H1 (cell line): ENCODE measurements at regions not wholly inside any gene's neighbourhood (a gene's known extent, or its start where the extent isn't known, plus 50 kb on each side); places are given as distances from the start of the nearest gene placed in this dataset.

Experiments used
- CTCF ChIA-PET: fragments of 300-600 bp; sonication (Branson Sonifier 250); formaldehyde crosslinking; loops from one replicate; lab custom pipeline; 2021; ENCODE audit not compliant: partially characterized antibody; lab: Charles Lee
- POLR2A ChIA-PET: fragments of 300-600 bp; sonication (Branson Sonifier 250); formaldehyde crosslinking; loops from one replicate; lab custom pipeline; 2021; ENCODE audit warnings: inconsistent platforms; ENCODE audit not compliant: partially characterized antibody; lab: Charles Lee
- DNase-seq, 2 experiments: peaks; one replicate each; pipeline versions ENCODE4 v3.0.0 to v3.0.0-alpha.2; 2010 to 2022; ENCODE audit warnings: low spot score in 2 of 2, low read depth in 1 of 2, mixed read lengths in 1 of 2
- FAIRE-seq: peaks from 2 replicates; lab custom pipeline; 2011; peaks lifted over from hg19 to GRCh38; lab: Jason Lieb, UNC
- H2AFZ ChIP-seq: 2 replicates; pipeline ENCODE4 v1.8.1; 2012; ENCODE audit warnings: low read length, inconsistent platforms
- H2AK5ac ChIP-seq: 2 replicates; pipeline ENCODE4 v1.6.1; 2013; ENCODE audit warnings: low read depth, low read length
- H2BK120ac ChIP-seq: replicated peaks from 2 replicates; pipeline ENCODE3; 2013; ENCODE audit warnings: low read depth, low read length, inconsistent platforms
- H2BK12ac ChIP-seq: 2 replicates; pipeline ENCODE4 v1.6.1; 2013; ENCODE audit warnings: low read depth, low read length
- H2BK15ac ChIP-seq: 2 replicates; pipeline ENCODE4 v1.6.1; 2013; ENCODE audit warnings: low read length
- H2BK20ac ChIP-seq: 2 replicates; pipeline ENCODE4 v1.6.1; 2013; ENCODE audit warnings: low read length
- H2BK5ac ChIP-seq: 2 replicates; pipeline ENCODE4 v1.6.1; 2013; ENCODE audit warnings: low read depth, low read length
- H3K14ac ChIP-seq: 2 replicates; pipeline ENCODE4 v1.6.1; 2013; ENCODE audit warnings: inconsistent platforms; ENCODE audit not compliant: insufficient read length
- H3K18ac ChIP-seq: 2 replicates; pipeline ENCODE4 v1.6.1; 2013; ENCODE audit warnings: low read length; ENCODE audit errors: extremely low read depth
- H3K23ac ChIP-seq: 2 replicates; pipeline ENCODE4 v1.6.1; 2013; ENCODE audit warnings: inconsistent platforms; ENCODE audit not compliant: insufficient read length
- H3K23me2 ChIP-seq: 2 replicates; pipeline ENCODE4 v1.6.1; 2013; ENCODE audit warnings: low read depth, low read length
- H3K27ac ChIP-seq: 2 replicates; pipeline ENCODE4 v1.6.1; 2011; ENCODE audit warnings: low read depth, low read length, inconsistent platforms
- H3K27me3 ChIP-seq, 4 experiments: replicated peaks in 1 of 4; 1 replicate in 1 of 4; 2 replicates in 3 of 4; pipeline versions ENCODE4 v1.6.1 to v1.8.1; 2011 to 2013; ENCODE audit warnings: low read length in 3 of 4, mild to moderate bottlenecking in 3 of 4, inconsistent platforms in 2 of 4, mixed read lengths in 2 of 4, moderate library complexity in 1 of 4; ENCODE audit not compliant: control insufficient read depth in 3 of 4, insufficient read depth in 3 of 4; ENCODE audit errors: extremely low read depth in 1 of 4
- H3K36me3 ChIP-seq, 4 experiments: 2 replicates each; pipeline versions ENCODE4 v1.6.1 to v1.8.1; 2011 to 2013; ENCODE audit warnings: mild to moderate bottlenecking in 4 of 4, low read length in 3 of 4, moderate library complexity in 2 of 4, control low read depth in 1 of 4, inconsistent platforms in 1 of 4; ENCODE audit not compliant: insufficient read depth in 4 of 4, control insufficient read depth in 2 of 4
- H3K4ac ChIP-seq: replicated peaks from 2 replicates; pipeline ENCODE3; 2013; ENCODE audit warnings: low read length, low read depth, mixed read lengths, inconsistent platforms; ENCODE audit not compliant: insufficient read length
- H3K4me1 ChIP-seq, 4 experiments: replicated peaks in 1 of 4; 1 replicate in 1 of 4; 2 replicates in 3 of 4; pipeline versions ENCODE4 v1.6.1 to v1.8.1; 2011 to 2013; ENCODE audit warnings: low read length in 3 of 4, inconsistent platforms in 2 of 4, mixed read lengths in 1 of 4; ENCODE audit not compliant: insufficient read depth in 4 of 4, control insufficient read depth in 3 of 4
- H3K4me2 ChIP-seq, 2 experiments: 2 replicates each; pipeline versions ENCODE4 v1.6.1 to v1.8.1; 2011 to 2013; ENCODE audit warnings: low read depth in 2 of 2, low read length in 2 of 2, control low read depth in 1 of 2, inconsistent platforms in 1 of 2, mild to moderate bottlenecking in 1 of 2; ENCODE audit not compliant: insufficient read depth in 1 of 2
- H3K4me3 ChIP-seq, 4 experiments: fragments of 200-600, 300-600 bp in 1 of 4; sonication (generic), shearing (Covaris generic), sonication (Bioruptor Twin) in 1 of 4; 2 replicates each; pipeline versions ENCODE4 v1.5.1 to v1.8.1; 2011 to 2016; ENCODE audit warnings: low read length in 4 of 4, low read depth in 3 of 4, control low read depth in 2 of 4, inconsistent platforms in 2 of 4, mild to moderate bottlenecking in 2 of 4, mixed read lengths in 1 of 4, moderate library complexity in 1 of 4; ENCODE audit not compliant: insufficient read depth in 2 of 4; ENCODE audit errors: extremely low read depth in 1 of 4
- H3K56ac ChIP-seq: replicated peaks from 2 replicates; pipeline ENCODE3; 2013; ENCODE audit warnings: low read depth, mild to moderate bottlenecking, mixed read lengths, low read length, inconsistent platforms; ENCODE audit not compliant: insufficient read length
- H3K79me1 ChIP-seq: 2 replicates; pipeline ENCODE4 v1.6.1; 2013; ENCODE audit warnings: low read depth, low read length, control low read depth
- H3K79me2 ChIP-seq, 2 experiments: 2 replicates each; pipeline versions ENCODE4 v1.6.1 to v1.8.1; 2012 to 2013; ENCODE audit warnings: low read length in 2 of 2, mild to moderate bottlenecking in 2 of 2, inconsistent platforms in 1 of 2; ENCODE audit not compliant: insufficient read depth in 2 of 2, control insufficient read depth in 1 of 2
- H3K9ac ChIP-seq, 4 experiments: replicated peaks in 1 of 4; 1 replicate in 1 of 4; 2 replicates in 3 of 4; pipeline versions ENCODE4 v1.6.1 to v1.8.1; 2011 to 2013; ENCODE audit warnings: low read depth in 3 of 4, low read length in 3 of 4, control low read depth in 2 of 4, mild to moderate bottlenecking in 2 of 4, moderate library complexity in 2 of 4, inconsistent platforms in 1 of 4; ENCODE audit errors: extremely low read depth in 1 of 4
- H3K9me3 ChIP-seq, 2 experiments: 2 replicates each; pipeline versions ENCODE4 v1.6.1 to v1.8.1; 2012 to 2013; ENCODE audit warnings: mild to moderate bottlenecking in 2 of 2, moderate library complexity in 2 of 2, control low read depth in 1 of 2, inconsistent platforms in 1 of 2, low read depth in 1 of 2, low read length in 1 of 2, mixed read lengths in 1 of 2; ENCODE audit not compliant: insufficient read depth in 2 of 2
- H4K20me1 ChIP-seq, 2 experiments: replicated peaks in 1 of 2; 2 replicates each; pipeline versions ENCODE3 to v1.8.1; 2011 to 2013; ENCODE audit warnings: inconsistent platforms in 2 of 2, low read length in 2 of 2, mild to moderate bottlenecking in 1 of 2; ENCODE audit not compliant: insufficient read depth in 2 of 2, control insufficient read depth in 1 of 2
- H4K5ac ChIP-seq: 2 replicates; pipeline ENCODE4 v1.6.1; 2013; ENCODE audit warnings: low read length, low read depth, mixed read lengths, inconsistent platforms; ENCODE audit not compliant: insufficient read length
- H4K8ac ChIP-seq: 2 replicates; pipeline ENCODE4 v1.8.0; 2013; ENCODE audit warnings: mild to moderate bottlenecking, moderate library complexity, low read length, inconsistent platforms; ENCODE audit not compliant: insufficient read depth; ENCODE audit errors: extremely low read depth
- H4K91ac ChIP-seq: replicated peaks from 2 replicates; pipeline ENCODE3; 2013; ENCODE audit warnings: low read length, mixed read lengths, inconsistent platforms; ENCODE audit not compliant: insufficient read length
- BACH1 ChIP-seq: IDR thresholded peaks from 2 replicates; pipeline ENCODE4 v1.6.1; 2012; ENCODE audit warnings: low read length, improper control_type of control experiment
- BRCA1 ChIP-seq: IDR thresholded peaks from 2 replicates; pipeline ENCODE4 v1.6.1; 2012; ENCODE audit warnings: low read depth, low read length, improper control_type of control experiment
- CBX8 ChIP-seq: fragments of 300-800, 300-1000 bp; sonication (generic); IDR thresholded peaks from 2 replicates; pipeline ENCODE4 v1.7.1; 2016; ENCODE audit warnings: low read depth, low read length, borderline replicate concordance
- CREB1 ChIP-seq: IDR thresholded peaks from 2 replicates; pipeline ENCODE4 v1.6.1; 2012; ENCODE audit warnings: inconsistent platforms
- CTBP2 ChIP-seq: IDR thresholded peaks from 2 replicates; pipeline ENCODE4 v1.7.0; 2011; ENCODE audit warnings: borderline replicate concordance, mild to moderate bottlenecking, moderate library complexity, mixed read lengths, low read length; ENCODE audit not compliant: insufficient read depth, insufficient read length
- KDM1A ChIP-seq: fragments of 200-600, 300-600 bp; sonication (generic); IDR thresholded peaks from 2 replicates; pipeline ENCODE4 v1.7.1; 2016; ENCODE audit warnings: mild to moderate bottlenecking, low read length, borderline replicate concordance
- MAFK ChIP-seq: IDR thresholded peaks from 2 replicates; pipeline ENCODE4 v1.6.1; 2012; ENCODE audit warnings: low read depth, mild to moderate bottlenecking, improper control_type of control experiment, low read length
- NANOG ChIP-seq: IDR thresholded peaks from 2 replicates; pipeline ENCODE4 v1.6.1; 2011; ENCODE audit warnings: low read length, low read depth, mild to moderate bottlenecking, inconsistent platforms; ENCODE audit not compliant: insufficient read depth, poor library complexity, severe bottlenecking
- NRF1 ChIP-seq: IDR thresholded peaks from 2 replicates; pipeline ENCODE4 v1.6.1; 2011; ENCODE audit warnings: mild to moderate bottlenecking, low read depth, low read length, improper control_type of control experiment
- PHF8 ChIP-seq: fragments of 200-600 bp; sonication (generic); conservative IDR thresholded peaks from 2 replicates; pipeline ENCODE4 v1.7.1; 2012; ENCODE audit warnings: low read depth, mild to moderate bottlenecking, inconsistent platforms, low read length, moderate library complexity
- RXRA ChIP-seq: IDR thresholded peaks from 2 replicates; pipeline ENCODE4 v1.6.1; 2011; ENCODE audit warnings: low read depth, mild to moderate bottlenecking, low read length, moderate library complexity; ENCODE audit not compliant: insufficient read depth
- SUZ12 ChIP-seq: fragments of 200-600 bp; sonication (generic); IDR thresholded peaks from 2 replicates; pipeline ENCODE4 v1.6.1; 2012; ENCODE audit warnings: mild to moderate bottlenecking, inconsistent platforms, low read length, moderate library complexity, mixed read lengths
- TAF7 ChIP-seq: optimal IDR thresholded peaks from 2 replicates; pipeline ENCODE3; 2011; ENCODE audit warnings: low read depth, mild to moderate bottlenecking, inconsistent platforms, low read length, moderate library complexity, borderline replicate concordance
- TBP ChIP-seq: IDR thresholded peaks from 2 replicates; pipeline ENCODE4 v1.6.1; 2011; ENCODE audit warnings: low read depth, low read length, improper control_type of control experiment
- YY1 ChIP-seq: IDR thresholded peaks from 2 replicates; pipeline ENCODE4 v1.6.1; 2011; ENCODE audit warnings: low read depth, mild to moderate bottlenecking, low read length
- ZNF274 ChIP-seq: IDR thresholded peaks from 2 replicates; pipeline ENCODE4 v1.7.0; 2012; ENCODE audit warnings: low read length, borderline replicate concordance; ENCODE audit errors: extremely low read depth
- WGBS, 2 experiments: shearing (Covaris generic) in 1 of 2; methylation state at CpG; one replicate each; pipeline versions ENCODE4 v1.1.6 to v1.1.7; 2013 to 2015; ENCODE audit warnings: low lambda C conversion rate in 2 of 2, mixed read lengths in 2 of 2, inconsistent platforms in 1 of 2, low coverage in 1 of 2, missing lambda C conversion rate in 1 of 2; ENCODE audit not compliant: insufficient replicate concordance in 2 of 2, insufficient coverage in 1 of 2, insufficient read length in 1 of 2; ENCODE audit errors: extremely low coverage in 1 of 2, missing lambda C conversion rate in 1 of 2; 5-methylcytosine and 5-hydroxymethylcytosine counted together

DNA sequence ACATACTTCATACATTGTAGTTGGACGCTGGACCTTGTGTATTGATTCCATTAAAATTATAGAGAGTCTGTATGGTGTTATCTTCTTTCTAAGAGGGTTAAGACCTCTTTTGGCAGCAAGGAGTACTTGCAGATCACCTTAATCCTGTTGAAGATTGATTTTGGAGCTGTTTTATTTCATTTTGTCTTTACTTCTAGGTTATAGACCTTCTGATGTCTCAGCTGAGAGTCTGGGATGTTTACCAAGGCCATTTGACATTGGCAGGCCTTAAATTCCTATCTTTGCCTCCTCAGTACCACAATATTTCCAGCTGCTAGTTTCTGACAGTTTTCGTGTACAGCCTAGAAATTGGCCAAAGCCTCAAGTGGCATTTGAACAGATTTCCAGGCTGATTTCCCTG lies 338.0 kb downstream of the LMO4 start:
- Histone ChIP-seq H4K8ac (no peak overlapping the region), H2AFZ (0 out of 2 replicates have a peak overlapping the region, but pooled peaks have one; percentile 50), H3K79me2 (no peaks in the 10 kb centered on the region), H3K9me3 (no peaks in the 10 kb centered on the region), H4K91ac (no peak overlapping the region), H2BK120ac (no peak overlapping the region), H3K9ac (no peak overlapping the region), H3K18ac (no peak overlapping the region), H2BK15ac (no peak overlapping the region), H4K5ac (no peak overlapping the region), H3K4me1 (no peaks in the 10 kb centered on the region), H3K56ac (no peak overlapping the region), H3K14ac (no peak overlapping the region), H2BK5ac (no peak overlapping the region), H3K36me3 (no peaks in the 10 kb centered on the region), H2AK5ac (no peak overlapping the region), H3K4me2 (no peak overlapping the region), H3K27ac (no peak overlapping the region), H3K27me3 (no peaks in the 10 kb centered on the region), H3K4me3 (no peak overlapping the region), H3K23ac (no peak overlapping the region), H2BK12ac (no peak overlapping the region), H3K79me1 (no peaks in the 10 kb centered on the region), H4K20me1 (no peaks in the 10 kb centered on the region), H3K23me2 (no peaks in the 10 kb centered on the region), H3K4ac (no peak overlapping the region), H2BK20ac (no peak overlapping the region)
- DNase-seq (no peak), FAIRE-seq (no peak)
- ChIA-PET CTCF (interaction anchor here (0.8 to 1.0 kb wide), 2 partner anchors 23 to 379 kb away, joined by 3 read pairs; no protein-coding TSS in a partner anchor), POLR2A (no interaction called here)
- 94% methylated on average over 2 of the region's 2 CpGs; no CpG with 5 or more reads in 1 of the 2 experiments for WGBS, 2 experiments
- TF ChIP-seq BACH1, result no peak
- TF ChIP-seq CREB1, result no peak
- TF ChIP-seq SUZ12, result no peak
- TF ChIP-seq TBP, result no peak
- TF ChIP-seq PHF8, result no peak
- no peak for TF ChIP-seq YY1
- no peak for TF ChIP-seq TAF7
- TF ChIP-seq MAFK, result no peak
- no peak for TF ChIP-seq BRCA1
- TF ChIP-seq RXRA, result no peak
- no peak for TF ChIP-seq NRF1
- TF ChIP-seq NANOG, result no peak
- no peak for TF ChIP-seq ZNF274
- no peak for TF ChIP-seq CTBP2
- TF ChIP-seq CBX8, result no peak
- no peak for TF ChIP-seq KDM1A
